ENCODE measurements at regions not wholly inside any gene's neighbourhood (a gene's known extent, or its start where the extent isn't known, plus 50 kb on each side); places are given as distances from the start of the nearest gene placed in this dataset.

DNA sequence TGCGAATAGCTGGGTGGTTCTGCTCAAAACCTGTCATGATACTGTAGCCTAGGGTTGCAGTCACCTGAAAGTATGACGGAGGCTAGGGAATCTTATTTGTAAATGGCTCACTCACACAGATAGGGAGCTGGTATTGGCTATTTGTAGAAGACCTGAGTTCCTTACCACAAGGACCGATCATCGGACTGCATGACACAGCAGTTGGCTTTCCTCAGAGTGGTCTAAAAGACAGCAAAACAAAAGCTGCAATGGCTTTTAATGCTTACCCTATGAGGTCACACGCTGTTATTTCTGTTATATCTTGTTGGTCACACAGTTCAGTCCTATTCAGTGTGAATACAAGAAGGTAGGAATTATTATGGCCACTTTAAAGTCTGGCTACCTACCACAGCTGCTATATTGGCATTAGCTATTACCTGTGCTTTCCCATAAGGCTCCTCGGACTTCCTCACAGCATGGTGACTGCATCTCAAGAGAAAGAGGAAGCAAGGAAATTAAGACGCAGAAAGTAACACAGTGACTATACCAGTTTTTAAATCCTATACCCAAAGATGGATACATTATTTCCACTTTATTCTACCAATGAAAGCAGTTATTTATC is 68.4 kb upstream of the LRRC7 start:
- Histone ChIP-seq H3K36me3 (replicated peaks in 1 of 2; ENCODE audit: control insufficient read depth in 1 of 2, insufficient read depth in 2 of 2, low read length in 1 of 2) (no peaks in the 10 kb centered on the region), H3K4me1 (ENCODE audit: control insufficient read depth in 1 of 2, insufficient read depth in 2 of 2, low read depth in 1 of 2, low read length in 1 of 2) (no peaks in the 10 kb centered on the region), H3K4me3 (ENCODE audit: low read depth in 2 of 2, low read length in 1 of 2) (no peak overlapping the region), H3K27ac (ENCODE audit: low read depth in 2 of 2, low read length in 1 of 2) (no peak overlapping the region), H2AFZ (ENCODE audit: low read depth) (no peak overlapping the region), H3K9ac (no peak overlapping the region), H3K9me3 (no peaks in the 10 kb centered on the region), H3K9me2 (no peaks in the 10 kb centered on the region), H3K4me2 (no peak overlapping the region), H3K27me3 (ENCODE audit: insufficient read depth) (no peaks in the 10 kb centered on the region), H3F3A (replicated peaks; ENCODE audit: insufficient read depth) (no peaks in the 10 kb centered on the region), H4K20me1 (ENCODE audit: insufficient read depth) (no peaks in the 10 kb centered on the region), H3K79me2 (ENCODE audit: insufficient read depth) (no peaks in the 10 kb centered on the region)
- POLR2A ChIA-PET: no interaction called here
- WGBS (ENCODE audit: low lambda C conversion rate): 75% methylated on average over 7 of the region's 7 CpGs
- CTCF ChIA-PET: interaction anchor here (1.7 kb wide), 1 partner anchor 11 kb away, joined by 4 read pairs; no protein-coding TSS in a partner anchor
- DNase-seq: no peak
- TF ChIP-seq FOXJ3 (CRISPR knock-in tag; IDR thresholded peaks at IDR 0.05): no peak
- TF ChIP-seq MAX (IDR thresholded peaks at IDR 0.05; ENCODE audit: low read depth): no peak
- TF ChIP-seq MXI1 (IDR thresholded peaks at IDR 0.05; ENCODE audit: low read depth, low read length): no peak
- no peak for TF ChIP-seq POLR2AphosphoS5 (IDR thresholded peaks at IDR 0.05; ENCODE audit: low read depth, low read length)

- H3K36me3 ChIP-seq (replicated peaks in 1 of 2; ENCODE audit: control insufficient read depth in 1 of 2, insufficient read depth in 2 of 2, low read length in 1 of 2): no peaks in the 10 kb centered on the region
- TF ChIP-seq, protein P1, sequence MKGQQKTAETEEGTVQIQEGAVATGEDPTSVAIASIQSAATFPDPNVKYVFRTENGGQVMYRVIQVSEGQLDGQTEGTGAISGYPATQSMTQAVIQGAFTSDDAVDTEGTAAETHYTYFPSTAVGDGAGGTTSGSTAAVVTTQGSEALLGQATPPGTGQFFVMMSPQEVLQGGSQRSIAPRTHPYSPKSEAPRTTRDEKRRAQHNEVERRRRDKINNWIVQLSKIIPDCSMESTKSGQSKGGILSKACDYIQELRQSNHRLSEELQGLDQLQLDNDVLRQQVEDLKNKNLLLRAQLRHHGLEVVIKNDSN (IDR thresholded peaks at IDR 0.05; ENCODE audit: borderline replicate concordance, low read depth): no peak
- TF ChIP-seq PBX3 (IDR thresholded peaks at IDR 0.05): no peak
- TF ChIP-seq RCOR1 (IDR thresholded peaks at IDR 0.05; ENCODE audit: low read length): no peak
- TF ChIP-seq NFIC (IDR thresholded peaks at IDR 0.05; ENCODE audit: borderline replicate concordance): no peak
- TF ChIP-seq ELF1 (IDR thresholded peaks at IDR 0.05): no peak
- TF ChIP-seq EZH2phosphoT487 (IDR thresholded peaks at IDR 0.05; ENCODE audit: borderline replicate concordance, low read depth): no peak
- no peak for TF ChIP-seq NRF1 (IDR thresholded peaks at IDR 0.05; ENCODE audit: low read depth, low read length)
- no peak for TF ChIP-seq POLR2AphosphoS5 (IDR thresholded peaks at IDR 0.05; ENCODE audit: low read depth, low read length)
- TF ChIP-seq RAD21 (IDR thresholded peaks at IDR 0.05; ENCODE audit: low read length): no peak
- no peak for TF ChIP-seq FOXM1 (IDR thresholded peaks at IDR 0.05; ENCODE audit: low read depth)
- TF ChIP-seq JUND (IDR thresholded peaks at IDR 0.05): no peak
- TF ChIP-seq CHD2 (IDR thresholded peaks at IDR 0.05; ENCODE audit: low read length, partially characterized antibody): no peak
- TF ChIP-seq TEAD4 (IDR thresholded peaks at IDR 0.05; ENCODE audit: borderline replicate concordance, insufficient read depth): no peak
- no peak for TF ChIP-seq EP300 (IDR thresholded peaks at IDR 0.05; ENCODE audit: borderline replicate concordance in 1 of 2, low read depth in 1 of 2, low read length in 1 of 2)
- TF ChIP-seq GABPA (IDR thresholded peaks at IDR 0.05; ENCODE audit: low read depth): no peak
- H3F3A ChIP-seq (replicated peaks; ENCODE audit: insufficient read depth): no peaks in the 10 kb centered on the region
- no peaks in the 10 kb centered on the region for H3K9me2 ChIP-seq
- H4K20me1 ChIP-seq (ENCODE audit: insufficient read depth): no peaks in the 10 kb centered on the region
- ChIA-PET POLR2A (no interaction called here), CTCF (no interaction called here)
- H3K79me2 ChIP-seq (ENCODE audit: insufficient read depth): no peaks in the 10 kb centered on the region
- H3K4me3 ChIP-seq (ENCODE audit: low read depth in 2 of 2, low read length in 1 of 2): no peak overlapping the region
- H3K9ac ChIP-seq: no peak overlapping the region
- no peaks in the 10 kb centered on the region for H3K27me3 ChIP-seq (ENCODE audit: insufficient read depth)
- 42% methylated on average over 4 of the region's 4 CpGs for WGBS (ENCODE audit: low lambda C conversion rate)
- no peak overlapping the region for H2AFZ ChIP-seq (ENCODE audit: low read depth)
- no peaks in the 10 kb centered on the region for H3K4me1 ChIP-seq (ENCODE audit: control insufficient read depth in 1 of 2, insufficient read depth in 2 of 2, low read depth in 1 of 2, low read length in 1 of 2)
- H3K9me3 ChIP-seq: no peaks in the 10 kb centered on the region
- H3K4me2 ChIP-seq: no peak overlapping the region
- DNase-seq: no peak
- no peak overlapping the region for H3K27ac ChIP-seq (ENCODE audit: low read depth in 2 of 2, low read length in 1 of 2)
These were observed 64.7 kb upstream of the LRRC7 start for GRCh38 chr1:69502991-69503390.

Measured in SK-N-SH (cell line).